Stimulated activated naive CD4-positive, alpha-beta T cell (primary cell): ENCODE measurements at regions not wholly inside any gene's neighbourhood (a gene's known extent, or its start where the extent isn't known, plus 50 kb on each side); places are given as distances from the start of the nearest gene placed in this dataset.

Experiments
- DNase-seq, 6 experiments: peaks; one replicate each; lab custom pipeline; 2025; lab: John Stamatoyannopoulos, UW

DNA sequence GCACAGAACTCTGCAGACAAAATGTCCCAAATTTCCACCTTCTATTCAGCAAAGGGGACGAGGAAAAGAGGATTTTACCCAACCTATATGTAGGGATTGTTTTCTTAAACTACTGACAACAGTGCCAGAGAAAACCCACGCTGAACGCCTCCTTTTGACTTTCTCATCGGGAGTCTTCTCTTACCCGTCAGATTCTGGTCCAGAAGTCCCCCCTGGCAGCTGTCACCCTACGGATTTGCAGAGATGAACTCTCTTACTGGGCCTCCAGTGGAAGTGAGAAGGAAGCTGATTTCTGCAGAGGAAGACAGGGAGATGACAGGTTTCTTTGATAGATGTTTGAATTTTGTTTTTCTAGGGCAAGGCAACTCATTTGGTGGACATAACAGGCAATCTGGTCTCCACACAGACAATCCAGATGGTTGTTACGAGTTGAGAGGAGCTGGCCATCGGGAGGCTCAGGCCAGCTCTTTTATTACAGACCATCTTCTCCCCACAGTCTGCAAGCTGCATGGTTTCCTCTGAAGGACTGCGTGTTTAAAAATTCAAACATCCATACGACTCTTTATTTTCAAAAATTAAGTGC lies 804.3 kb downstream of the RNF144A start:
- no peak for DNase-seq

DNA sequence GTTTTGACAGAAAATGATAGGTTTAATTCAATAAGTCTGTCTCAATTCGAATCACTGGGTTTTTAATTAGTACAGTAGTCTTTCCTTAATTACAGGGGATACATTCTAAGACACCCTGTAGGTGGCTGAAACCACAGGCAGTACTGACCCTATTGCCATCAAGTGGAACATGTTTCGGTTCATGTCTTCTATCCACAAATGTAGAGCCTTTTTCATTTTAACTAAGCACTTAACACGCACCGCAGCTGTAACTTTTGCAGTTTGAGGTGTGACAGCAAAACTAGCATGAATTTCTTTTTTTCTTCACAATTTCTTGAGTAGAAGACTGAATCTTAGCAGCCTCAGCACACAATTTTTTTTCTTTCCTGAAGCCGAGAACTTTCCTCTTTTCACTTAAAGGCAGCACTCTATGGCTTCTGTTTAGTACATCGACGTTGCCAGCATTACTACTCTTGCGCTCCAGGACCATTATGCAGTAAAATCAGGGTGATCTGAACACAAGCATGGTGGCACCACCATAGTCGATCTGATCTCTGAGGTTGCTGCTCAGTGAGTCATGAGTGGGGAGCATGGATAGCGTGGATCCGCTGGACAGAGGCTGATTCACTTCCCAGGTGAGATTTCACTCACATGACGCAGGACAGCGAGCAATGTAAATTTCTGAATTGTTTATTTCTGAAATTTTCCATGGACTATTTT lies 805.1 kb downstream of the RNF144A start:
- DNase-seq: no peak

GRCh38 chr2:7724336-7724735 lies 807.1 kb downstream of the RNF144A start:
- no peak for DNase-seq

DNA sequence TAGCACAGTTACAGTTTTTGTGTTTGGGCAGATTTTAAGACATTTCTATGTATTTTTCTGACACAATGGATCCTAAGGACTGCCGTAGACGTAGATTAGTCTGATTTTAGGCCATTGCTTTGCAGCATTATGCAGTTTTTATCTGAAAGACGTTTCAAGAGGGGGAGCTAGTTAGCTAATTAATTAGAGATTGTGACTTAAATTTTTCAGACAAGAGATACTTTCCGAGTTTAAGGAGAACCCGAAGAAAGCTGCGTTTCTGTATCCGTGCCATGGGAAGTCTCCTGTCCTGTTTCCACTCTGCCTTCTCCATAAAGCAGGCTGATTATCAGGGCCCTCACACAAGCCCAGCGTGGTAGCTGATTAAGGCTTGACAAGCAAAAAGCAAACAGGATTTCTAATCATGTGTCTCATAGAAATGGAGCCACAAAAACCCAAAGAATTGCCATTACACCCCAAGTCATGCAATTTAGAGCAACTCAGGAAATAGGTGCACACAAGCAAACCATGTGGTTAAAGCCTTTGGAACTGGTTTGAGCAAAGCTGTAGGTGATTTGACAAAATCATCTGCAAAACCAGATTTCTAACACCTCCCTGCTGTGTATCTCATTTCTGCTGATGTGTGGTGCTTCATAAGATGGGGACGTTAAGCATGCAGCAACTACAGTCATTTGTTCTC lies 808.1 kb downstream of the RNF144A start:
- DNase-seq: peak in 3 of 6 experiments; percentile 7 to 41 (median 27)

- DNase-seq: peak in 1 of 6 experiments; percentile 27
Observed at GRCh38 chr2:7725850-7726242, 808.6 kb downstream of the RNF144A start.

- no peak for DNase-seq
Observed at GRCh38 chr2:7726989-7727388, 809.8 kb downstream of the RNF144A start.

- no peak for DNase-seq
Observed at GRCh38 chr2:7728388-7728787, 811.2 kb downstream of the RNF144A start.

- DNase-seq: peak in 2 of 6 experiments; percentile 9 to 16
Observed at GRCh38 chr2:7730449-7730848, 813.2 kb downstream of the RNF144A start.

DNA sequence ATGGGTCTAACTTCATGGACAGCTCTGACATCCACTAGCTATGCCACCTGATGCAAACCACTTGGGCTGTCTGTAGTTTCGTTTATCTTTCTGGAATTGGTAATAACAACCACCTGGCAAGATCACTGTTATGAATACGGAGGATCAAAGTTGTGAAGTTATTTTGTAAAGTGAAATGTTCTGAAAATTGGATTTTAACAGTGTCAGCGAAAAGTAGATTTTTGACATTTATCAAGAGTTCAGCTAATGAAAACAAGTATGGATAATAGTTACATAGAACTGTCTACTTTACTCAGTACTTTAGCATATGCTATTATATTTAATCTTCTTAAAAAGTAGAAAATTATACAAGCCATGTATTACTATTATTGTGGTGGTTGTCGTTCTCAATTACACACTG lies 813.8 kb downstream of the RNF144A start:
- no peak for DNase-seq

- DNase-seq: no peak
Observed at GRCh38 chr2:7732497-7732896, 815.3 kb downstream of the RNF144A start.

DNA sequence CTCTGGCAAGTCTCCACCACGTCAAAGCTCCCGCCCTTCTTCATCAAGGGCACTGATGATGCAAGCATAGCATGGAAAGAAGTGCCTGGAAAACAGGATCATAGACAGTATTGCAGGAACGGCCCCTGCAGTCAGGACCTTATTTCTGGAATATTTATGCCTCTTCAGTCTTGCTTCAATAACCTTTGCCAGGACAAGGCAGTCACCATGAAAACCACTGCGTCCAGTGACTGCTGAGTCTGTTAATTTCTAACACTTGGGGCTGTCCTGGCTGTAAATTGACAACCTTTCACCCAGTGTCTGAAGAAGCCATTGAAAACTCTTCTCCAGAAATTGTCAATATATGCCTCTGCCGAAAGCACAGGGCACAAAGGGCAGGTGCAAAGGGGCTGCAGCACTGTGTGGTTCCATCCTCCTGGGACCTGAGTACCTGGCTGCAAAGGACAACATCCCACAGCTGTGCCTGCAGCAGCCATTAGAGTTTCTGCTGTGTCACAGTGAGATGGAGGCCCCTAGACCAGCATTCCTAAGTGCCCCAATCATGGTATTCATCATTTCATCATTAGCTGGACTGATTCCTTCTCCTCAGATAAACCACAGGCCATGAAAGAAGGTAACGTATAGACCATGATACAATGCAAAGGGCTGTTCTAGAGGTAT lies 819.6 kb downstream of the RNF144A start:
- DNase-seq: no peak

- DNase-seq: no peak
Observed at GRCh38 chr2:7738596-7738995, 821.4 kb downstream of the RNF144A start.

- peak in 1 of 6 experiments; percentile 5 for DNase-seq
Observed at GRCh38 chr2:7740114-7740513, 822.9 kb downstream of the RNF144A start.

GRCh38 chr2:7742301-7742700 lies 825.1 kb downstream of the RNF144A start:
- no peak for DNase-seq

DNA sequence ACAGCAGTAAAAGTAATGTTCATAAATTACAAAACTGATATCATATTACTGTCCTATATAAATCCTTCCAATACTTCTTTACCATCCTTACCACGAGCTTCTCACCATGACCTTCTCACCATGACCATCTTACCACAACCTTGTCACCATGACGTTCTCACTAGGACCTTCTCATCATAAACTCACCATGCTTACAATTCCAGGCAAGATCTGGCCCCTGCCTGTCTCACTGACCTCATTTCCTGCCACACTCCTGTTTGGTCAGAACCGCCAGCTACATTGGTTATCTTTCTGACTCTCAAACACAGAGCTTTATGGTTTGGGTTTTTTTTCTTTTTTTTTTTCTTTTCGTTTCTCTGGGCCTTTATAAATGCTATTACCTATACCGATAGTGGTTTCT lies 827.6 kb downstream of the RNF144A start:
- DNase-seq: no peak

DNA sequence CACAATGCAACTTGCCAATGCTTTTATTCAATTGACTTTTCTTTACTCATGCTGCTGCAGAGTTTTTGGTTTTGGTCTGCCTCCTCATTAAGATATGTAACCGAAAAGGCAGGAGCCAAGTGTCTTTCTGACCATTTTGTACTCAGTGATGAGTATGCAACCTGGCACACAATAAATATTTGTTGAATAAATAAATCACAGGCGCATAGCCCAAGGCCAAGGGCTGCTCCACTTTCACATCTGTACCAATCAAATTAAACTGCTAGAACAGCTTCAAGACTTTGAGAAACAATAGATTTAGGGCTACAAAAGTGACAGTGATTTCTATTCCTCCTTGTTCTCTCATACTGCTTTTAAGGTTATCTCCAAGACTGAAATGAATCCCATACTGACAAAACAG lies 828.2 kb downstream of the RNF144A start:
- no peak for DNase-seq

- DNase-seq: no peak
Observed at GRCh38 chr2:7748717-7749415, 831.7 kb downstream of the RNF144A start.

GRCh38 chr2:7749895-7750559 lies 832.8 kb downstream of the RNF144A start:
- DNase-seq: no peak

DNA sequence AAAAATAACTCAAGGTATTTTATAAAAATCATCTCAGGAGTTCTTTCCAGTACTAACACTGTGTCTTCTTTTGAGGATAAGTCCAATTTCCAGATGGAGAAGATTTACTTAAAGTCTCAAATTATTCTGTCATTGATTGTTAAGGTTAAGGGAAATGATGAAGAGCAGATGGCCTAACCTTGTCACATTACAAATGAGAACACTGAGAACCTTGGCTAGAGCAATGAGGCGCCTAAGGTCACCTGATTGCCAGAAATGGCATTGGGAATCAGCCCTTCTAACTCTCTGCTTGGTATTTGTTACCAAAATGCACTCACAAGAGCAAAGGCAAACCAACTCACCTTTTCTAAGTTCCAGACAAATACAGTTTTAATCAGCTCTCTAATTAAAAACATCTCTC lies 835.1 kb downstream of the RNF144A start:
- DNase-seq: no peak

- DNase-seq: no peak
Observed at GRCh38 chr2:7753777-7754176, 836.6 kb downstream of the RNF144A start.

DNA sequence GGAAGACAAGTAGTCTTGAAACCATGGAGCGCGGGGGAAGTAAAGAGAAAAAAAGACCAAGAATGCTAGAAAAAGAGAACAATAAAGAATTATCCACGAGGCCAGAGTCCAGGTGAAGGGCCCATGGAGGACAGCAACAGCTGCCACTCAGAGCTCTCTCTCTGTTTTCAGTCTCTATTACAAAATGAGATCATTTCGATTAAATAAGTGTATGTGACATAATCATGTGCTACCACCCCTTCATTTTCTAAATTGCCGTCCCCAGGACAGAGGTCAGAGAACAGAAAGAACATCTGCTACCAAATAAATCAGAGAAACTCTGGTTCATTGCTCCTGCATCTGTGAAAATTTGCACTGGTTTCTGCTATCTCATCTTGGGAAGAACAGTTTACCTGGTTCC lies 838.7 kb downstream of the RNF144A start:
- DNase-seq: no peak
